ENCODE measurements at regions not wholly inside any gene's neighbourhood (a gene's known extent, or its start where the extent isn't known, plus 50 kb on each side); places are given as distances from the start of the nearest gene placed in this dataset.

DNA sequence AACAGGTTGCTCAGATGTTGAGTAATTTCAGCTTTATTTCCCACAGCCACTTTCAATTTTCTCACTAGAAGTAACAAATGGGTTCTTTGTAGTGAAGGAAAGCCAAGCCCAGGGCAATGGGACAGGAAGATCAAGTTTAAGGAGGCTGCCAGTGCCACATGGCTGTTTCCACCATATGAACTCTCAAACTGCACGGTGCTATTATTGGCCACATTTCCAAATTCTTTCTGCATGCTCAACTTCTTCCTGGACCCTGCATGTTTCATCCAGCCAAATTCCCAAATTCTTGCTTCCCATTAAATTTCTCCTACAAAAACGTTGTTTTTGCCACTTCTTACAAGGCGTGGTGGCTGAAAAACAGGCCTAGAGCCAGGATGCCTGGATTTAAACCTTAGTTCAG is 193.3 kb upstream of the SPHKAP start:
- no peak for DNase-seq
- Histone ChIP-seq H3K27ac (replicated peaks) (no peak overlapping the region), H3K4me3 (no peak overlapping the region), H3K36me3 (no peaks in the 10 kb centered on the region), H3K4me1 (peaks cover 23% of the 10 kb centered on the region), H3K27me3 (ENCODE audit: low read depth) (no peaks in the 10 kb centered on the region), H3K9me3 (replicated peaks) (no peaks in the 10 kb centered on the region)
- intact Hi-C loops (cut with micrococcal nuclease), result no loop called here
- TF ChIP-seq, protein P1, sequence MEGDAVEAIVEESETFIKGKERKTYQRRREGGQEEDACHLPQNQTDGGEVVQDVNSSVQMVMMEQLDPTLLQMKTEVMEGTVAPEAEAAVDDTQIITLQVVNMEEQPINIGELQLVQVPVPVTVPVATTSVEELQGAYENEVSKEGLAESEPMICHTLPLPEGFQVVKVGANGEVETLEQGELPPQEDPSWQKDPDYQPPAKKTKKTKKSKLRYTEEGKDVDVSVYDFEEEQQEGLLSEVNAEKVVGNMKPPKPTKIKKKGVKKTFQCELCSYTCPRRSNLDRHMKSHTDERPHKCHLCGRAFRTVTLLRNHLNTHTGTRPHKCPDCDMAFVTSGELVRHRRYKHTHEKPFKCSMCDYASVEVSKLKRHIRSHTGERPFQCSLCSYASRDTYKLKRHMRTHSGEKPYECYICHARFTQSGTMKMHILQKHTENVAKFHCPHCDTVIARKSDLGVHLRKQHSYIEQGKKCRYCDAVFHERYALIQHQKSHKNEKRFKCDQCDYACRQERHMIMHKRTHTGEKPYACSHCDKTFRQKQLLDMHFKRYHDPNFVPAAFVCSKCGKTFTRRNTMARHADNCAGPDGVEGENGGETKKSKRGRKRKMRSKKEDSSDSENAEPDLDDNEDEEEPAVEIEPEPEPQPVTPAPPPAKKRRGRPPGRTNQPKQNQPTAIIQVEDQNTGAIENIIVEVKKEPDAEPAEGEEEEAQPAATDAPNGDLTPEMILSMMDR (IDR thresholded peaks at IDR 0.05; ENCODE audit: borderline replicate concordance), result no peak

DNA sequence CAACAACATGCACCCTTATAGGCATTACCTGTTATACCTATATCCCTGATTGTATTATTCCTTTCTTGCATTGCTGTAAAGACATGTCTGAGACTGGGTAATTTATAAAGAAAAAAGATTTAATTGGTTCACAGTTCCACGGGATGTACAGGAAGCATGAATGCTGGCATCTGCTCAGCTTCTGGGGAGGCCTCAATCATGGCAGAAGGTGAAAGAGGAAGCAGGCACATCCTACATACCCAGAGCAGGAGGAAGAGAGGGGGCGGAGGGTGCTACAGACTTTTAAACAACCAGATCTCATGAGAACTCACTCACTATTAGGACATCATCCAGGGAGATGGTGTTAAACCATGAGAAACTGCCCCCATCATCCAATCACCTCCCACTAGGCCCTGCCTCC is 191.7 kb upstream of the SPHKAP start:
- DNase-seq, result no peak
- no peak overlapping the region for H3K27ac ChIP-seq (replicated peaks)
- no peaks in the 10 kb centered on the region for H3K36me3 ChIP-seq
- TF ChIP-seq, protein P1 (IDR thresholded peaks at IDR 0.05; ENCODE audit: borderline replicate concordance), result no peak
- intact Hi-C loops (cut with micrococcal nuclease), result no loop called here
- H3K4me3 ChIP-seq, result no peak overlapping the region
- H3K27me3 ChIP-seq (ENCODE audit: low read depth), result no peaks in the 10 kb centered on the region
- H3K4me1 ChIP-seq, result peaks cover 18% of the 10 kb centered on the region
- H3K9me3 ChIP-seq (replicated peaks), result no peaks in the 10 kb centered on the region

DNA sequence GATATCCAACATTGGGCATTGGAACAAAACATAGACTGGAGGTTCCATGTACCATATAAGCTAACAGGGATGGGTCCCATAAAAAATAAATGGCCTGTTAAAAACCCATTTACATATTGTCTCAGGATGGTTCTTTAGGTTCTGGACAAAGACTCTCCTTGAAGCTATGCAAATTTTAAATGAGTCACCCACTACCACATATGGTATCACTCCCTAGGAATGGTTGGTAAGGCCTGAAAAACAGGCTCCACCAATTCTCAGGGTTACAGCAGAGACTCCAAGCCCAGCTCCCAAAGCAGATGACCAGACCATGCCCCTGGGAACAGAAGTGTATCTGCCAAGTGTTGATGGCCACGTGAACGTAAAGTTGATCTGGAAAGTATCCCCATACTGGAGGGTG is 190.7 kb upstream of the SPHKAP start:
- no peak for DNase-seq
- H3K36me3 ChIP-seq, result no peaks in the 10 kb centered on the region
- H3K27me3 ChIP-seq (ENCODE audit: low read depth), result no peaks in the 10 kb centered on the region
- TF ChIP-seq, protein P1 (IDR thresholded peaks at IDR 0.05; ENCODE audit: borderline replicate concordance), result no peak
- H3K4me3 ChIP-seq, result no peak overlapping the region
- H3K9me3 ChIP-seq (replicated peaks), result no peaks in the 10 kb centered on the region
- no peak overlapping the region for H3K27ac ChIP-seq (replicated peaks)
- intact Hi-C loops (cut with micrococcal nuclease), result no loop called here
- peaks cover 9% of the 10 kb centered on the region for H3K4me1 ChIP-seq

DNA sequence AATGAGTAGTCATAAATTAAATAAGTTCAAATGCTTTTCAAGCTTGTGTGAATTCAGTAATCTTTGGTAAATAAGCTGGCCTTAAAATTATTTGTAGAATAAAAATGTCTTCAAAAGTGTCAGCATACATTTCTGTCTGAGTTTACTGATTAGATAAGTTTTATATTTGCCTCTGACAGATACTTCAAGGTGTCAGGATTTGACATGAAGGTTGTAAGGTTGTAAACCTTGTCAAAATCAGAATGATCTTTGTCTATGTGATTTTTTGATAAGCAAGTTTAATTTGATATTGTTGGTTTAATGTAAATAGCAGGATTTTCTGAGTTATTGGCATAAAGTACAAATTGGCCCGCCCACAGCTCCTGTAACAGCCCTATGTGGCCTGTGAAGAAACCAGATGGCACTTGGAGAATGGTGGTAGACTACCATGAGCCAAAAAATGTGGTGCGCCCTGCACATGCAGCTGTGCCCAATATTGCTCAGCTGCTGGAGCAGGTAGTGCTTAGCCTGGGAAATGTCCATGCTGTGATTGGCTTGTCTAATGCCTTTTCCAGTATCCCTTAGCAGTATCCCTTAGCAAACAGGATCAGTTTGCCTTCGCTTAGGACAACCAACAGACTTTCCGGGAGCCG is 188.0 kb upstream of the SPHKAP start:
- intact Hi-C loops (cut with micrococcal nuclease), result no loop called here
- TF ChIP-seq, protein P1 (IDR thresholded peaks at IDR 0.05; ENCODE audit: borderline replicate concordance), result no peak
- H3K9me3 ChIP-seq (replicated peaks), result no peaks in the 10 kb centered on the region
- no peak for DNase-seq
- no peaks in the 10 kb centered on the region for H3K36me3 ChIP-seq
- H3K27me3 ChIP-seq (ENCODE audit: low read depth), result no peaks in the 10 kb centered on the region
- H3K4me1 ChIP-seq, result peaks cover under 1% of the 10 kb centered on the region
- H3K4me3 ChIP-seq, result no peak overlapping the region
- H3K27ac ChIP-seq (replicated peaks), result no peak overlapping the region

DNA sequence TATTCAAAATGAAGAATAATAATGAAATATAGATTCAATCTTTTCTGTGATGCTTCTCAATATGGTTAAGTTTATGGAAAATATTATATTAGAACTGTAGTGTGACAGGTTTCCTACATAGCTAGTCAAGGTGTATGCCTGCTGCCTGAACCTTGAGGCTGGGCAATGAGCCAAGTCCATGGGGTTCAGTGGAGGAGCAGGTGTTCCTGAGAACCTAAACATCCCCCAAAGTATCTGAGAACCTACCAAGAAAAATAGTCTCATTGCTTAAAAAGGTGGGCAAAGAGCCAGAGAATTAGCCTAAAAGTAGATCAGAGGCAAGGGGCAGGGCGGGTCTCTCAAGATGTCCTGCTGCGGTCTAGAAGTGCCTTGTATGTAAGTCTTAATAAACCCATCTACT is 185.9 kb upstream of the SPHKAP start:
- no peaks in the 10 kb centered on the region for H3K27me3 ChIP-seq (ENCODE audit: low read depth)
- H3K4me3 ChIP-seq, result no peak overlapping the region
- H3K36me3 ChIP-seq, result no peaks in the 10 kb centered on the region
- H3K27ac ChIP-seq (replicated peaks), result no peak overlapping the region
- no peak for DNase-seq
- H3K9me3 ChIP-seq (replicated peaks), result no peaks in the 10 kb centered on the region
- H3K4me1 ChIP-seq, result no peaks in the 10 kb centered on the region
- TF ChIP-seq, protein P1 (IDR thresholded peaks at IDR 0.05; ENCODE audit: borderline replicate concordance), result no peak
- intact Hi-C loops (cut with micrococcal nuclease), result no loop called here

All from left ventricle myocardium inferior (tissue), 1 donor.